NCI-H524 treated with DMSO at 0.1 percent for 48 hours (cell line): ENCODE measurements at regions not wholly inside any gene's neighbourhood (a gene's known extent, or its start where the extent isn't known, plus 50 kb on each side); places are given as distances from the start of the nearest gene placed in this dataset.
A peak's percentile ranks its signal among the peaks of the same experiment; 100 is the strongest.
"Not testable (repeated sequence)": the region's sequence is repeated elsewhere in the genome, so short reads cannot be mapped to it uniquely, and the experiment has no call there.

Experiments
- DNase-seq: peaks from one replicate; lab custom pipeline; 2025; lab: John Stamatoyannopoulos, UW

- peak; percentile 52 for DNase-seq
Observed at GRCh38 chr6:28802417-28803336, 121.1 kb downstream of the TRIM27 start.

DNA sequence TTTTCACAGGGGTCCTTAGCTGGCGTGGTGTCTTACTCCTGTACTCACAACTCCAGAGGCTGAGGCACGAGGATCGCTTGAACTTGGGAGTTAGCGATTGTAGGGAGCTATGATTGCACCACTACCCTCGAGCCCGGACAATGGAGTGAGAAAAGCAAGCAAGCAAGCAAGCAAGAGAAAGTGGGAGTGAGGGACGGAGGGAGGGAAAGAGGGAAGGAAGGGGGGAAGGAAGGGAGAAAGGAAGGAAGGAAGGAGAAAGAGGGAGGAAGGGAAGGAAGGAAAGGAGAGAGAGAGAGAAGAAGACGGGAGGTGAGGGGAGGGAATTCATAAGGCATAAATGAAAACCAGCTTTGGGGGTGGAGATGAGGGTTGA, 120.5 kb downstream of the TRIM27 start:
- no peak for DNase-seq

- no peak for DNase-seq
Observed at GRCh38 chr6:28807682-28808280, 116.0 kb downstream of the TRIM27 start.

GRCh38 chr6:28808383-28808782, 115.4 kb downstream of the TRIM27 start:
- DNase-seq, result no peak

DNA sequence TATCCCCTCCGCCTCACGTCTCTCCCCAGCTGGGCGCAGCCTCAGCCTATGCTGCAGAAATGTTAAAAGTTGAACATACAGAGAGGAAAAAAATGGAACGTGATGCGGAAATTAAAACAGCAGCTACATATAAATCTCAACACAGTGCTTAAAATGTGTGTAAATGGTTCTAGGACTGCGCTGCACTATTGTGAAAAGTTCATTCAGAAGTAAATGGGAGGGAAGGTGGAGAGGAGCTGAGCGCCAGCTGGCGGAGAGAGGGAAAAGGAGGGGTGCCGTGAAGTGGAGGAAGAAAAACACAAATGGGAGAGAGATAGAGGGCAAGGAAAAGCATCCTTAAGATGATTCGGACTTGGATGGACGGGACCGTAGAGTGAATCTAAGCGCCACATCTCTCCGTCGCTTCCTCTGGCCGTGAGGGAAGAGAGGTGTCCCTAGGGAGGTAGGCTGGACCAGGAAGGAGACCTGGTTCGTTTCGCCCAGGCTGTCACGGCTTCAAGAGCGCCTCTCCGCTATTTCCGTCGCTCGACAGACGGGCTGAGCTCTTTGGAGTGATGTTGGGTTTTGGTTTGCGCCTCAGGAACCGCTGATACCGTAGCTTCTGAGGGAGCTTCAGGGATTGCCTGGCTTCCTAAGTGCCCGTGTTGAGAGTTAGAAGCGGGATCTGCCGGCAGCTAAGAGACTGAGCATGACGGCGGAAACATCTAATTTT, 113.7 kb downstream of the TRIM27 start:
- DNase-seq, result no peak

GRCh38 chr6:28810659-28811053, 113.1 kb downstream of the TRIM27 start:
- no peak for DNase-seq

- no peak for DNase-seq
Observed at GRCh38 chr6:28811873-28812272, 111.9 kb downstream of the TRIM27 start.

GRCh38 chr6:28812778-28813569, 110.8 kb downstream of the TRIM27 start:
- DNase-seq, result no peak

DNA sequence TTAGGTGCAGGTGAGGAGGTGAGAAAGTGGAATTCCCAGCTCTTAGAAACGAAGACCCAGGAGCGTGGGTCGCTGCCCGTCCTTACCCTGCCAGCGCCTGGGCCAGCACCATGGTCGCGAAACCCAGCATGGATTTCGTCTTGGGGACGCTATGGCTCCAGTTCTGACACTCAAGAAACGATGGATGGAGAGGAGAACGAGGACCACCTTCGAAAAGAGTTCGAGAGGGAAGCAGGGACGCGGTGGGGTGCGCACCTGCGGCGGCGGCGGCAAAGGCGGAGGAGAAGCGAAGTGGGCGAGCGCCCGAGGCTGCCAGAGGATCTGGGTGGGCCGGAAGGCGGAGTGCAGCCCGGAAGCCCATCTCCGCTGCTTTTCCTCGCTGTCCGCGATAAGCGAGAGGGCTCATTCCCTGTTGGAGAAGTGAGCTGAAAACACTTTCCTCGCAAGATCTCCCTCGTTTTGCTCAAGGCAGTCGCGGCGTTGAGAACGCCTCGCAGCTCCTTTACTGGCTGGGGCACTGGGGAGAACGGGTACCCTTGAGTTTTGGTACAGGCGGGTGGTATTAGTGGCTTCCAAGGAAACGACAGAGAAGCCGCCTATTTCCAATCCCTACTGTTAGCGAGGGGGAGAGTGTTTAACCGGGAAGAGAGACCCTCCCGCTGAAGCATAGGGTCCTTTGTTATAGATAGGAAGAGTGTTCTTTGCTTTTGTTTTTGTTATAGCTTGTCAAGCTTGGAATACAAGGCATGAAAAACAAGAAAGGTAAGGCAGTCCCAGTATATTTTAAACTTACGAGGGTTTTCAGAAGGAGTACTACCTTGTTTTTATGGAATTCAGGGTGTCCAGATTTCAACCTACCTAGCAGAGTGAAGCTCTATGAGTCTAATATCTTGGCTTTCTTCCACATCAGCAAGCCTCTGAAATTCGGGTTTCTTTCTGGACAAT, 109.5 kb downstream of the TRIM27 start:
- DNase-seq, result no peak

DNA sequence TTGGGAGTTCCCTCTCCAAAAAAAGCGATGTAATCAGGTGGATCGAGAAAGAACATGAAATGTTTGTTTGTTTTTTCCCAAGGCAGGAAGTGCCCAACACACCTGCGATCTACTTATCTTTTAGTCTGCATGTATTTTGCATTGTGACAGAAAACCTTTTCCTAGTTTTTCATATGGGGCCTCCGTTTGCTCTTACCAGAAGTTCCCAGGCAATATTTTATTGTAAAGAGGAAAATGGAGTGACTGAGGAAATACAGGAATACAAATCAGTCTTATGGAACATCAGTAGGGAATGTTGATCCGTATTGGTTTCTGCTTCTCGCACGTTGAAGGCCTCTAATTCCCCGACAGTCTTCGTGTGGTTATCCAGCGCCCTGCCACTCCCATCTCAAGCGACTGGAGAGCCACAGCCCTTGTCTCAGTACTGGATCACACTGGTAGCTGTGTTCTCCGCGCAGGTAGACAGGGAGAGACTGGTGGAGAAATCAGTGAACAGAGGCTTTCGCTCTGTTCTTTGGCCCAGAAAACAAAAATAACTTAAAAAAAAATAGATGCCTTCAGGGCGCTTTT, 107.4 kb downstream of the TRIM27 start:
- DNase-seq, result no peak

- peak; percentile 32 for DNase-seq
Observed at GRCh38 chr6:28816909-28817807, 106.6 kb downstream of the TRIM27 start.

DNA sequence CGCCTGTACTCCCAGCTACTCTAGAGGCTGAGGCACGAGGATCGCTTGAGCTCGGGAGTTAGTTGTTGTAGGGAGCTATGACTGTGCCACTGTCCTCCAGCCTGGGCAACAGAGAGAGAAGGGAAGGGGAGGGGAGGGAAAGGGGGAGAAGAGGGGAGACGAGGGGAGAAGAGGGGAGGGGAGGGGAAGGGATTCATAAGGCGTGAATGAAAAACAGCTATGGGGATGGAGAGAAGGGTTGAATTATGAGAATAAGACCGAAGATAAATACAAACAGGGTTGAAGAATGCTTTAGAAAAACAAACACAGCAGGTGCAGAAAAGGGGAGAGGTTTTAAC, 106.0 kb downstream of the TRIM27 start:
- no peak for DNase-seq

GRCh38 chr6:28824793-28825731, 98.7 kb downstream of the TRIM27 start:
- no peak for DNase-seq

GRCh38 chr6:28825732-28826293, 98.0 kb downstream of the TRIM27 start:
- no peak for DNase-seq

DNA sequence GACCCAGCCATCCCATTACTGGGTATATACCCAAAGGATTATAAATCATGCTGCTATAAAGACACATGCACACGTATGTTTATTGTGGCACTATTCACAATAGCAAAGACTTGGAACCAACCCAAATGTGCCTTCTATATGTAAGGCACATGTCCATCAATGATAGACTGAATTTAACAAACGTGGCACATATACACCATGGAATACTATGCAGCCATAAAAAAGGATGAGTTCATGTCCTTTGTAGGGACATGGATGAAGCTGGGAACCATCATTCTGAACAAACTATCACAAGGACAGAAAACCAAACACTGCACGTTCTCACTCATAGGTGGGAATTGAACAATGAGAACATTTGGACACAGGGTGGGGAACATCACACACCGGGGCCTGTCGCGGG, 92.1 kb downstream of the TRIM27 start:
- not testable (repeated sequence) for DNase-seq

DNA sequence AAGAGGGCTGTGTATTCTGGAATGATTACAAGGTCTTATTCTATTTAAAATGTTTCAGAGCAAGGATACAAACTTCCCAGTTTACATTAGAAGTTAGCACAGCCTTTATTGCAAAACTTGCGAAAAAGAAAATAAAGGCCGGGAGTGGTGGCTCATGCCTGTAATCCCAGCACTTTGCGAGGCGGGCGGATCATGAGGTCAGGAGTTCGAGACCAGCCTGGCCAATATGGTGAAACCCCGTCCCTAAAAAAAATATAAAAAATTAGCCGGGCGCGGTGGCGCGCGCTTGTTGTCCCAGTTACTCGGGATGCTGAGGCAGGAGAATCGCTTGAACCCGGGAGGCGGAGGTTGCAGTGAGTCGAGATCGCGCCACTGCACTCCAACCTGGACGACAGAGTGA, 87.1 kb downstream of the TRIM27 start:
- not testable (repeated sequence) for DNase-seq

DNA sequence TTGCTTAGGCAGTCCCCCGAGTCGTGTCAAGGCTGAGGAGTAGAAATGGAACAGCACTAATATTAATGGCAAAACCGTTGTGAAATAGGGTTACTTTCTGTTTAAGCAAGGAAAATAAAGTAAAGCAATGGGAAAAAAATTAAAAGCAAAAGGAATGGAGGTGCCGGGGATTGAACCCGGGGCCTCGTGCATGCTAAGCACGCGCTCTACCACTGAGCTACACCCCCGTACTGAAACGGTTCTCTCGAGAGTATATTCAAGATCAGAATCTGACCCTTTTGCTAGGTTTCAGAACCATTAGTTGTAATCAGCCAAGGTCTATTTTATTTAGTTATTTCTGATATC, 85.5 kb downstream of the TRIM27 start:
- no peak for DNase-seq
